H1 (cell line): ENCODE measurements at regions not wholly inside any gene's neighbourhood (a gene's known extent, or its start where the extent isn't known, plus 50 kb on each side); places are given as distances from the start of the nearest gene placed in this dataset.

Experiments
- CHD7 ChIP-seq: fragments of 300-600 bp; sonication (generic); IDR thresholded peaks from 2 replicates; pipeline ENCODE4 v1.7.1; 2012; ENCODE audit warnings: low read length, moderate library complexity, mild to moderate bottlenecking, inconsistent platforms; ENCODE audit not compliant: insufficient replicate concordance

GRCh38 chr12:89901319-89901718 is 192.7 kb upstream of the ATP2B1 start (continued):
- no peak for TF ChIP-seq CHD7
